ENCODE measurements at regions not wholly inside any gene's neighbourhood (a gene's known extent, or its start where the extent isn't known, plus 50 kb on each side); places are given as distances from the start of the nearest gene placed in this dataset.

DNA sequence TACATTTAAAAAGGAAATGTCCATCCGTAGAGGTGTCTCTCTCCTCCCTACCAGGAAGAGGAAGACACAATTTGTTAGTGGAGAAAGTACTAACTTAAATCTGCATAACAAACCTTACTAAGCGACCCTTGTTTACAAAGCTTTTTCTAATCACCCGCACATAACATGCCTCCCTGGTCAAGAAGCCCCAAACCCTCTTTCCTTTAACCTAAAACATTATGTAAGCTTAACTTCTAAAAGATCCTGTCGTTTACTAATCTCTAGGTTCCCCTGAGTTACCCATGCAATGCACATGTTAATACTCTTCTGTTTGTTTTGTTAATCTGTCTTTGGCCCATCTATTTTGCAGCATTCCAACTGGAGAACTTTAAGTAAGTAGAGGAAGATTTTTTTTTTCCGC lies 630.3 kb upstream of the NRXN1 start:
- H3K36me3 ChIP-seq: no peaks in the 10 kb centered on the region
- H3K4me1 ChIP-seq: no peaks in the 10 kb centered on the region
- no peaks in the 10 kb centered on the region for H3K9me3 ChIP-seq
- TF ChIP-seq, protein P1, sequence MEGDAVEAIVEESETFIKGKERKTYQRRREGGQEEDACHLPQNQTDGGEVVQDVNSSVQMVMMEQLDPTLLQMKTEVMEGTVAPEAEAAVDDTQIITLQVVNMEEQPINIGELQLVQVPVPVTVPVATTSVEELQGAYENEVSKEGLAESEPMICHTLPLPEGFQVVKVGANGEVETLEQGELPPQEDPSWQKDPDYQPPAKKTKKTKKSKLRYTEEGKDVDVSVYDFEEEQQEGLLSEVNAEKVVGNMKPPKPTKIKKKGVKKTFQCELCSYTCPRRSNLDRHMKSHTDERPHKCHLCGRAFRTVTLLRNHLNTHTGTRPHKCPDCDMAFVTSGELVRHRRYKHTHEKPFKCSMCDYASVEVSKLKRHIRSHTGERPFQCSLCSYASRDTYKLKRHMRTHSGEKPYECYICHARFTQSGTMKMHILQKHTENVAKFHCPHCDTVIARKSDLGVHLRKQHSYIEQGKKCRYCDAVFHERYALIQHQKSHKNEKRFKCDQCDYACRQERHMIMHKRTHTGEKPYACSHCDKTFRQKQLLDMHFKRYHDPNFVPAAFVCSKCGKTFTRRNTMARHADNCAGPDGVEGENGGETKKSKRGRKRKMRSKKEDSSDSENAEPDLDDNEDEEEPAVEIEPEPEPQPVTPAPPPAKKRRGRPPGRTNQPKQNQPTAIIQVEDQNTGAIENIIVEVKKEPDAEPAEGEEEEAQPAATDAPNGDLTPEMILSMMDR (IDR thresholded peaks at IDR 0.05 in 4 of 5, conservative IDR thresholded peaks at IDR 0.05 in 1 of 5): no peak
- TF ChIP-seq POLR2A (IDR thresholded peaks at IDR 0.05): no peak
- DNase-seq (no peak), ATAC-seq (no peak)
- H3K4me3 ChIP-seq: no peak overlapping the region
- intact Hi-C loops (cut with DNase I; ENCODE audit: low total_unique reads) (no loop called here), in situ Hi-C loops (cut with MboI; ENCODE audit: low sequenced_read_pairs in 4 of 4) (no loop called here)
- no peak overlapping the region for H3K27ac ChIP-seq
- no peaks in the 10 kb centered on the region for H3K27me3 ChIP-seq

DNA sequence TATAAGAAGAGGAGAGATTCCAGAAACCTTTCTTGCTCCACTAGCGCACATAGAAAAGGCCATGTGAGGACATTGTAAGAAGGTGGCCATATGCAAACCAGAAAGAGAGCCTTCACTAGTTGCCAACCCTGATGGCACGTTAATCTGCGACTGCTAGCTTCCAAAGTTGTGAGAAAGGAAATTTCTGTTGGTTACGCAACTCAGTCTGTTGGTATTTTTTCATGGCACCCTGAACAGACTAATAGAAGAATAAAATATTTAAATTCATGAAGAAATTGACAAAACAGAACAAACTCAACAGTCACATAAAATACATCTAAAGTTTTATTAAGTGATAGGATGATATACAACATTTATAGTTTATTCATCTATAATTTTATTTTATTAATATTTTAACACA lies 625.9 kb upstream of the NRXN1 start:
- ATAC-seq (no peak), DNase-seq (no peak)
- intact Hi-C loops (cut with DNase I; ENCODE audit: low total_unique reads): no loop called here
- Histone ChIP-seq H3K27me3 (no peaks in the 10 kb centered on the region), H3K36me3 (no peaks in the 10 kb centered on the region), H3K4me3 (no peak overlapping the region), H3K4me1 (no peaks in the 10 kb centered on the region), H3K9me3 (no peaks in the 10 kb centered on the region), H3K27ac (no peak overlapping the region)
- TF ChIP-seq POLR2A (IDR thresholded peaks at IDR 0.05): no peak
- TF ChIP-seq, protein P1 (IDR thresholded peaks at IDR 0.05 in 4 of 5, conservative IDR thresholded peaks at IDR 0.05 in 1 of 5): no peak
- in situ Hi-C loops (cut with MboI; ENCODE audit: low sequenced_read_pairs in 4 of 4): no loop called here

DNA sequence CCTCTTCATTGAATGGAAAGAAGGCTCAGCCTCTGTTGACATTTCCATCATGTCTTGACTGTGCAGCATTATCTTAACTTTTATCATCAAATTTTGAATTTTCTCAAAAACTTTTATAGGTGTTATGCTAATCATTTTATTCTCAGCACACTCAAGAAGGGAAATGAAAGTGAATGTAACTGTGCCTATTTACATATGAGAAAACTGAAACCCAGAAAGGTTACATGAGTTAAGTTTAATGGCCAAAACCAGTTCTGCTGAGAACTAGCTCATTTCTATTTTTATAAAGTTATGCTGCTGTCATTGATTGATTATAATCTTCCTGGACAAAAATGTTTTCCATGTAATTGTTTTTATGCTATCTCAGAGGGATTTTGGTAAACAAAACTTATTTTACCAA lies 618.8 kb upstream of the NRXN1 start:
- Histone ChIP-seq H3K9me3 (no peaks in the 10 kb centered on the region), H3K4me3 (no peak overlapping the region), H3K36me3 (no peaks in the 10 kb centered on the region), H3K4me1 (no peaks in the 10 kb centered on the region), H3K27ac (no peak overlapping the region), H3K27me3 (no peaks in the 10 kb centered on the region)
- TF ChIP-seq, protein P1 (IDR thresholded peaks at IDR 0.05 in 4 of 5, conservative IDR thresholded peaks at IDR 0.05 in 1 of 5): no peak
- TF ChIP-seq POLR2A (IDR thresholded peaks at IDR 0.05): no peak
- intact Hi-C loops (cut with DNase I; ENCODE audit: low total_unique reads) (no loop called here), in situ Hi-C loops (cut with MboI; ENCODE audit: low sequenced_read_pairs in 4 of 4) (no loop called here)
- DNase-seq (no peak), ATAC-seq (no peak)

DNA sequence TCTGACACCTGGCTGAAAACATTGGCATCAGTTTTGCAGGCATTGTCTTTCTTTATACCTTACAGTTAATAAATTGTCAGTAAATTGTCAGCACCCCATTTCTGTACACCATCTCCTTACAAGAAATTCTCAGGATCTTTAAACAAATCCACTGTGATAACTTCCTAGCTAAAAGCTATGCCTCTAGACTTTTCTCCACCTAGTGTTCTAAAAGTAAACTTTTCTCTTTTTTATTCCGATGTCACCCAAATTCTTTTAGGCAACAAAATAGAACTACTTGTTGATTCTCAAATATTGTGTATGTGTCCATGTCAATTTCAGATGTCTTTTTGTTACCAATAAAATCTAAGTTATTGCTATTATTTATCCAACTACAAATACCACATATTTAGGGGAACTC lies 617.4 kb upstream of the NRXN1 start:
- ATAC-seq (no peak), DNase-seq (no peak)
- in situ Hi-C loops (cut with MboI; ENCODE audit: low sequenced_read_pairs in 4 of 4): no loop called here
- H3K4me3 ChIP-seq: no peak overlapping the region
- H3K27me3 ChIP-seq: no peaks in the 10 kb centered on the region
- no peaks in the 10 kb centered on the region for H3K4me1 ChIP-seq
- H3K9me3 ChIP-seq: no peaks in the 10 kb centered on the region
- no peak for TF ChIP-seq POLR2A (IDR thresholded peaks at IDR 0.05)
- TF ChIP-seq, protein P1 (IDR thresholded peaks at IDR 0.05 in 4 of 5, conservative IDR thresholded peaks at IDR 0.05 in 1 of 5): no peak
- no peaks in the 10 kb centered on the region for H3K36me3 ChIP-seq
- no peak overlapping the region for H3K27ac ChIP-seq
- intact Hi-C loops (cut with DNase I; ENCODE audit: low total_unique reads): no loop called here

DNA sequence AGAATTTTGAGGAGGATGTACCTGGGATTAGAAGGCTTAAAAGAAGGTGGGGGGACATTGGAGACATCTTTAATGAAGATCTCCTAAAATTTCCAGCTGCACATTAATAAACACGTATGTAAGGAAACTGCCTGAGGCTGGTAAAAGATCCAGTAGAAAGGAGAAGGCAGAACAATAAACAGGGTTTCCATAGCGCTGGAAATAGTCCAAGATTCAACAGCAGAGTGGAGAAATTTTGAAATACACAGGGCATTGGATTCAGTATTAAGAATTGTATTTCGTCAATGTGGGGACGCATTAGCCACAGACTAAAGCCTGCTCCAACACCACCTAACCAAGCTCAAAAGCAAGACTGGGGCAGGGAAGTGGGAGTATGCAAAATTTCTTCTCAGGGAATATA lies 606.9 kb upstream of the NRXN1 start:
- TF ChIP-seq POLR2A (IDR thresholded peaks at IDR 0.05): no peak
- TF ChIP-seq, protein P1 (IDR thresholded peaks at IDR 0.05 in 4 of 5, conservative IDR thresholded peaks at IDR 0.05 in 1 of 5): no peak
- H3K27me3 ChIP-seq: no peaks in the 10 kb centered on the region
- no peak overlapping the region for H3K27ac ChIP-seq
- intact Hi-C loops (cut with DNase I; ENCODE audit: low total_unique reads) (no loop called here), in situ Hi-C loops (cut with MboI; ENCODE audit: low sequenced_read_pairs in 4 of 4) (no loop called here)
- ATAC-seq: no peak
- H3K4me1 ChIP-seq: no peaks in the 10 kb centered on the region
- no peaks in the 10 kb centered on the region for H3K9me3 ChIP-seq
- no peak for DNase-seq
- H3K36me3 ChIP-seq: no peaks in the 10 kb centered on the region
- H3K4me3 ChIP-seq: no peak overlapping the region

Measured in gastrocnemius medialis (tissue), 4 donors.